ENCODE measurements at regions not wholly inside any gene's neighbourhood (a gene's known extent, or its start where the extent isn't known, plus 50 kb on each side); places are given as distances from the start of the nearest gene placed in this dataset.

- TF ChIP-seq CTCF (IDR thresholded peaks at IDR 0.05) (no peak), POLR2A (IDR thresholded peaks at IDR 0.05) (no peak)
These were observed 1335.1 kb upstream of the ALCAM start for GRCh38 chr3:104031598-104031997.
